ENCODE measurements at regions not wholly inside any gene's neighbourhood (a gene's known extent, or its start where the extent isn't known, plus 50 kb on each side); places are given as distances from the start of the nearest gene placed in this dataset.
"Not testable (repeated sequence)": the region's sequence is repeated elsewhere in the genome, so short reads cannot be mapped to it uniquely, and the experiment has no call there.

DNA sequence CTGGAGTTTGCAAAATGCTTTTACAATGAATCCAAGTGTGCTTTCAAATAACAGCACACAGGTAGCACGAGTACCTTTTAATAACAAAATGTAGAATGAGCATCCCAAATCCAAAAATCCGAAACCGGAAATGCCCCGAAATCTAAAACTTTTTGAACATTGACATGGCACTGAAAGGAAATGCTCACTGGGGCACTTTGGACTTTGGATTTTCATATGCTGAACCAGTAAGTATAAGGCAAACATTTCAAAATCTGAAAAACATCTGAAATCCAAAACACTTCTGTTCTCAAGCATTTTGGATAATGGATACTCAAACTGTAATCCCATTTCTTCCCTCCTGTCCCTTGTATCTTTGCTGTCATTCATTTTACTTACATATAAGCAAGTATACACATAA is 50.1 kb downstream of the GCNT4 start:
- no peak for DNase-seq

DNA sequence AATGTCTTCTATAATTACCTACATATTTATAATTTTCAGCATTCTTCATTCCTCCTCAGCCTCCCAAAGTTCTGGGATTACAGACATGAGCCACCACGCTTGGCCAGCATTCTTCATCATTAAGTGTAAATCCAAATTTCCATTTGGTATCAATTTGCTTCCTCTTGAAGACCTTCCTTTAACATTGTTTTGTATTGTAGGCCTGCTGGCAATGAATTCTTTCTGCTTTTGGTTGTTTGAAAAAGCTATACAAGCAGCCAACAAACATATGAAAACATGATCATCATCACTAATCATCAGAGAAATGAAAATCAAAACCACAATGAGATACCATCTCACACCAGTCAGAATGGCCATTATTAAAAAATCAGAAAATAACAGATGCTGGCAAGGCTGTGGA is 56.4 kb downstream of the GCNT4 start:
- no peak for DNase-seq

DNA sequence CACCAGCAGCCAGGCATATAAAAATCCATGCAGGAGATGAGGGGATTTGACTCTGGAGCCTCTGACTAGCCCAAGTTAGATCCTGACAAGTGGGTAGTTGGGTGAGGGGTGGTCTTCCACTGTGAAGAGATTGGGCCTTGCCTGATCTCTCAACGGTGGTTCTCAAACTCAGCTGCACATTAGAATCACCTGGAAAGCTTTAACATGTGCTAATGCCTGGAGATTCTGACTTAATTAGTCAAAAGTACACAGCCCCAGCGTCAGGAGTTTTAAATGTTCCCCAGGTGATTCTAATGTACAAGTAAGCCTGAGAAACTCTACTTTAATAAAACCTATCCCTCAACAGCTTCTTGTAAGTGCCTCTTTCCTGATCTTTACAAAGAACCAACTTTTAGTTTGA is 57.5 kb downstream of the GCNT4 start:
- no peak for DNase-seq

DNA sequence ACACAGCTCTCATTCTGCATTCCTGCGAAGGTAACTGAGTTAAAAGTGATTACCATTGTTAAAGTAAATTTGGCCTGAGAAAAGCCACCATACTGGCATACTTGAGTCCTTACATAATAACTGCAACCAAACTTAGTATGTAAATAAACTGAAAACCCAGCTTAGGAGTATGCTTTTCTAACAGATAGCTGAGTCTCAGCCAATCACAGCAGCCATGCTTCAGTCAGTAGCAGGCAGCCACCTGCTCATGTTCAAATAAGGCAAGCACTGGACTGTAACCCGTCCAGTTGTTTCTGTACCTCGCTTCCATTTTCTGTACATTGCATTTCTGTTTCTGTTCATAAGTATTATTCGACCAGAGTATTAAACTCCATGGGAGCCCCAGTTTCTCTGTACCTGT is 58.6 kb downstream of the GCNT4 start:
- no peak for DNase-seq

DNA sequence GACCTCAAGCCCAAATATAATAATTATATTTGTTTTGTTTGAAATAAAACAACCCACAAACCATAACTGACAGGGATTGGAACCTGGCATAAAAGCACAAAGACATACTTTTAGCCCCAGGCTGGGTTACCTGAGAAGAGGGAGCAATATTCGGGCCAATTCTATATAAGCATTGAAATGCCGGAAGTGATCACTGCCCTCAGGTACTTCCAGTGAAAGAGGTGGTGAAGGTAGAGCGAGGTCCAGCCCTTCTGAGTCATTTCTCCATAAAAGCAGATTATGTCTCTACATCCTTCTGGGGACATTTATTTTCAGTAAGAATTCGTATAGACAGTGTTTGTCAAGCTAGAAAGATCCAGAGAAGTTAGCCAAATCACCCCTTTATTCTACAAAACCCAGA is 59.6 kb downstream of the GCNT4 start:
- no peak for DNase-seq

DNA sequence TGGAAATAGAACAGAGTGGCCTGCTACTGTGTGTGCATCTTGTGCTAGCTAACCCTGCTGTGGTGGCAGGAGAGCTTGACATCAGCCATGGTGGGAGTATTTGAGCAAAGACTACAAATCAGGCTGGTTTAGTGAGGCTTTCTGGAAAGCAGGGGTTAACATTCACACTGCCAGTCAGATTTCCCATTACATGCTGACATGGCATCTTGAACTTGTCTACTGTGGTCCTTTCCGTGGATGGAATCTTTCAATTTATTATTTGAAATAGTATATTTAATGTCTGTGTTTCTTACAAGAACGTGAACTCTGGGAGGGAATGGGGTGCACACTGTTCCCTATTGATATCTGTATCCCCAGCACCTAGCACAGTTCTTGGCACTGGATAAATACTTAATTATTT is 60.8 kb downstream of the GCNT4 start:
- DNase-seq, result no peak

DNA sequence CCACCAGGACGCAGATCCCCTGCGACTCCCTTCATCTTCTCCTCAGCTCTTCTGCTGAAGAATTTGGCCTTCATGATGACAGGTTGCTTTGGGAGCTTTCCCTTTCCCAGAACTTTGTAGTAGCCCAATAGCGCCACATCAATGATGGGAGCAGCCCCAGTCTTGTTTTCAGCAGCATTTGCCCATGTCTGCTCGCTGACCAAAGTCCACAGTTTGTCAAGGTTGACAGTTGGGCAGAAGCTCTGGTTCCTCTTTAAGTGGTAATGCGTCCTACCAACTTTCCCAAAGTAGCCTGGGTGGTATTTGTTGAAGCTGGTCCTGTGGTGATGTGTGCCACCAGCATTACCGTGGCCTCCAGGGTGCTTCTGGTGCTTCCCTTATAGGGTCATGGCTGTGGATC is 62.2 kb downstream of the GCNT4 start:
- DNase-seq, result no peak

DNA sequence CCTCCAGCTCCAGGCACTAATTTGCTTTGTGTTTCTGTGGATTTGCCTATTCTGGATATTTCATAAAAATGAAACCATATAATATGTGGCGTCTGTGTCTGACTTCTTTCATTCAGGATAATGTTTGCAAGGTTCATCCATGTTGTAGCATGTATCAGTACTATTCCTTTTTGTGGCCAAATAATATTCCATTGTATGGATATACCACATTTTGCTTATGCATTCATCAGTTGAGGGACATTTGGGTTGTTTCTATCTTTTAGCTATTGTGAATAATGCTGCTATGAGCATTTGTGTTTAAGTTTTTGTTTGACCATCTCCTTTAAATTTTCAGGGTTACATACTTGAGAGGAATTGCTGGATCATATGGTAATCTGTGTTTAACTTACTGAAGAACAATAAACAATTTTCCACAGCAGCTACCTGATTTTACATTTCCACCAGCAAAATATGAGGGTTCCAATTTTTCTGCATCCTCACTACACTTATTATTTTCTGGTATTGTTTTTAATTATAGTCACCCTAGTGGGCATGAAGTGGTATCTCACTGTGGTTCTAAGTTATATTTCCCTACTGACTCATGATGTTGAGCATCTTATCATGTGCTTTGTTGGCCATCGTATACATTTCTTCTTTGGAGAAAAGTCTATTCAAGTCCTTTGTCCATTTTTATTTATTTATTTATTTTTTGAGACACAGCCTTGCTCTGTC is 63.9 kb downstream of the GCNT4 start:
- DNase-seq, result no peak

DNA sequence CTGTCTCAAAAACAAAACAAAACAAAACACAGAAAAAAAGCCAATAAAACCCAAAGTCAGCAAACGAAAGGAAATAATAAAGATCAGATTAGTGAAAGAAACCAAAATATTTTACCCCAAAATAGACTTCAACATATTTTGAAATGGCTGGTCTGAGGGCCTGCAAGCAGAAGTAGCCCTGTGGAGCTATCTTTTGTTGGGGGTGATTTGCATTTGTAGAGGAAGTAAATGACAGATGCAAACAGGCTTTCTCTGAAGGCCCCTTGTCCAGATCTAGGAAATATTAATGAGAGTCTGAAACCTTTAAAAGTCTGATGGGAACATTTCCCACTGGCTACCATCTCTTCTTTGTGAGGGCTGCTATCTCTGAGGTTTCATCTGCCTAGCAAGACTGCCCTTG is 74.0 kb downstream of the GCNT4 start:
- no peak for DNase-seq

DNA sequence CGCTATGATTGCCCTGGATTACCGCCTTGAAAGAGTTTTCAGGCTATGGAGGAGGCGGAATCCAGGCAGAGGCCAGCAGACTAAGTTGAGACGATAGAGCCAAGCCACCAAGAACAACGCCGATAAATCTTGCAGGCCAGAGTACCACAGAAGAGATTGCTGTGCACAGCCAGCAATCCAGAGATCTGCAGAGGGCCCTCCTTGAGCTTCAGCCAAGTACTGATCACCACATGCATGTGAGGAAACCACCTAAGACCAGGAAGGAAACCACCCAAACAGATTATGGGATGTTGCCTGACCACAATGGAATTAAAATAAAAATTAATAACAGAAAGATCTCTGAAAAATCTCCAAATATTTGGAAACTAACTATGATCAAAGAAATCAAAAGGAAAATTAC is 74.9 kb downstream of the GCNT4 start:
- DNase-seq, result no peak

DNA sequence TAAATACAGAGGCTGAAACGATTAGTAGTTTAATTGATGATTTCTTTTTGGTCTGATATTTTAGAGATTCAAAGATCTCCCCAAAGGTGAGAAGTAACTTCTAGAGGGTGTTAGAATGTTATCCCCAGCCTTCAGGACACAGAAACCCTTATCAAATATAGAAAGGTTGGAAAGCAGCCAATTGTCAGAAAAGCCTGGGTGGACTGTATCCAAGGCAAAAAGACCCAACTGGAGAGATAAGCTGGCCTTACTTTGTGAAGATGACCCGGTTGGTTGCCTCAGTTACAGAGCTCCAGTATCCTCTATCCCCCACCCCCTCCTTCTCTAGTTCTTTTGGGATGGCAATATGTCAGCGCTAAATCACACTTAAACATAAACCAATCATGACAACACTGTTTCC is 75.7 kb downstream of the GCNT4 start:
- no peak for DNase-seq

DNA sequence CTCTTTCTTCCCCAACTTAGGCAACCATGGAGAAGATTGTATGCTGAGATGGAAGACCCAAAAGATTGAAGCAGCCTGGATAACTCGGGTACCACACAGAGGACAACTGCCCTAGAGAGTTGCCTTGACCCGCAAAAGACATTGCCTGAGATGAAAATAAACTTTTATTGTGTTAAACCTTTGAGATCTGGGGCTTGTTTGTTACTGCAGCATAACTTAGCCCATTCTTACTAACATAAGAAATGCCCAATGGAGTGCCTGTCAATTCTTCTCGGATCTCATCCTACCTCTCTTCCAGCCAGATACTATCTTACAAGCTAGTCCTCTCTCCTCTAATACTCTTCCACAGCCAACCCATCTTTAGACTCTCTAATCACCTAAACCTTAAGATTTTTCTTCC is 76.8 kb downstream of the GCNT4 start:
- DNase-seq, result no peak

DNA sequence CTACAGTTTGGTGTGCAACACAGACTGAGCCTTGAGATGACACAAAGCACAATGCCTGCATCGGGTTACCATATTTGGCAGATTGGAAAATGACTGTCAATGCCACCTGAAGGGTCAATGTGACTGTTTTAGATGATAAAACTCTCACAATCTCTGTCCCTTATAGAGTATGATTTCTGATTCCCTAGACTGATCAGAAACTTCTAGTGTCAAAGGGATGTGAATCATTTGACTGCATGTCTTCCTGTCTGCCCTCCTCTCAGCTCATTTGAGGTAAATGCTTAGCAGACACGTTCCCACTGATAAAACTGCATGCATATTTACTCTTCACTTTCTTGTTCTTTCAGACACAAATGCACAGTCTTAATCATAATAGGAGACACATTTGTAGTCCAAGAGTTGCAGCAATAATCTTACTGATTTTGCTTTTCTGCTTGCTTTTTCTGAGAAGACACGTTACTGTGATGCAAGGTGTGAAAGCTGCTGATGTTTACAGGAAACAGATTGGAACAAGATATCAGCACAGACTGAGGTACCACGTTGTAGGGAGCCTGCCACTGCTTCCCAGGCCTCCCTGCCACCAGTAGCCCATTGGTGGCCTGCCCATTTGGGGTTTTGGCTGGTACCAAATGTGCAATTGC is 77.8 kb downstream of the GCNT4 start:
- peak; percentile 64 for DNase-seq

DNA sequence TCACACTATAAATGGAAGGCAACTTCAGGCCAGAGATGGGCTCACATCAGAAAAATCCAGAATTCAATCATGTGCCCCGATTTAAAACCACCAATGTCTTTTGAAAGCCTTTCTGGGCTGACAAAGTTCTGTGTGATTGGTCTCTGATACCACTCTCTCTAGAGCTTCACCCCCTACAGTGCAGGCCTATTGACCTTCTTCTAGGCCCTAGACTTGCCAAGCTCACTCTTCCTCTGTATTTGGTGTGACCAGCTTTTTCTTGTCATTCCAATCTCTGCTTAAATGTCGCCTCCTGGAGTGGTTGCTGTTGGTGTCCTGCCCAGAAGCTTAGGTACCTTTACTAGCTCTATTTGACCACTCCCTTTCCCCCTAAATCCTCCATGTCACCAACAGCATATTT is 78.7 kb downstream of the GCNT4 start:
- DNase-seq, result no peak

DNA sequence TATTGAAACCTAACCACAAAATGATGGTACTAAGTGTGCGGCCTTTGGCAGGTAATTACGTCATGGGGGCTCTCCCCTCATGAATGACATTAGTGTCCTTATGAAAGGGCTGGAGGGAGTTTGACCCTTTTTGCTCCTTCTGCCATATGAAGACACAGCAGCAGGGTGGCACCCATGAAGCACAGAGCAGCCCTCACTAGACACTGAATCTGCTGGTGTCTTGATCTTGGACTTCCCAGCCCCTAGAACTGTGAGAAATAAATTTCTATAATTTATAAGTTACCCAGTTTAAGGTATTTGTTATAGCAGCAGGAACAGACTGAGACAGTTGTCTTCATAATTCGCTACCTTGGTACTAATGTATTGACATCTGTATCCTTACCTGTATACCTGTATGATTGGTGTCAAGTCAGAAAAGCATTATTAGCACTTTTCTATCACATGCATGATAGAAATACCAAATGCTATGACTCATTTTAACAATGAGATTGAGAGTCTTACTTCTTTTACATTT is 80.4 kb downstream of the GCNT4 start:
- no peak for DNase-seq

DNA sequence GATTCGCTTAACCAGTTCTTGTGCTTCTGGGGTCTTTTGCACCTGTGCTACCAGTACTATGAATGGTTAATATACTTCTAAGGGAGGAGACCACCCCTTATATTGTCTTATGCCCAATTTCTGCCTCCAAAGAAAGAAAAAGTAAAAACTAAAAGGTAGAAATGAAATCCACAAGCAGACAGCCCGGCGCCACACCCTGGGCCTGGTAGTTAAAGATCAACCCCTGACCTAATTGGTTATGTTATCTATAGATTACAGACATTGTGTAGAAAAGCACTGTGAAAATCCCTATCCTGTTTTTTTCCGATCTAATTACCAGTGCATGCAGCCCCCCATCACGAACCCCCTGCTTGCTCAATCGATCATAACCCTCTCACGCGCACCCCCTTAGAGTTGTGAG is 81.5 kb downstream of the GCNT4 start:
- not testable (repeated sequence) for DNase-seq

DNA sequence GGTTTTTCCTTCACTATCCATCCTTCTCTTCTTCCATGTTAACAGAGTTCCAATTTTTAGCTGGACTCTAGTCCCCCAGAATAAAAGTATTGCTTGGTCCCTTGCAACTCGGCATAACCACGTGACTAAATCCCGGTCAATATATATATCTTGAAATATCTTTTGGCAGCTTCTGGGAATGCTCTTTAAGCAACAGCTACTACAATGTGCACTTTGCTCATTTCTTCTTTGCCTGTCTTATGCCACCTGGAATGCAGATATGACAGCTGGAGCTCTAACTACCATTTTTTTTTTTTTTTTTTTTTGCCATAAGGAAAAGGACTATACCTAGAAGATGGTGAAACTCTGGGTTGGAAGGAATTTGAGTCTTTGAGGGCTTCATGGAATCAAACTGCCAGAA is 82.6 kb downstream of the GCNT4 start:
- DNase-seq, result no peak

DNA sequence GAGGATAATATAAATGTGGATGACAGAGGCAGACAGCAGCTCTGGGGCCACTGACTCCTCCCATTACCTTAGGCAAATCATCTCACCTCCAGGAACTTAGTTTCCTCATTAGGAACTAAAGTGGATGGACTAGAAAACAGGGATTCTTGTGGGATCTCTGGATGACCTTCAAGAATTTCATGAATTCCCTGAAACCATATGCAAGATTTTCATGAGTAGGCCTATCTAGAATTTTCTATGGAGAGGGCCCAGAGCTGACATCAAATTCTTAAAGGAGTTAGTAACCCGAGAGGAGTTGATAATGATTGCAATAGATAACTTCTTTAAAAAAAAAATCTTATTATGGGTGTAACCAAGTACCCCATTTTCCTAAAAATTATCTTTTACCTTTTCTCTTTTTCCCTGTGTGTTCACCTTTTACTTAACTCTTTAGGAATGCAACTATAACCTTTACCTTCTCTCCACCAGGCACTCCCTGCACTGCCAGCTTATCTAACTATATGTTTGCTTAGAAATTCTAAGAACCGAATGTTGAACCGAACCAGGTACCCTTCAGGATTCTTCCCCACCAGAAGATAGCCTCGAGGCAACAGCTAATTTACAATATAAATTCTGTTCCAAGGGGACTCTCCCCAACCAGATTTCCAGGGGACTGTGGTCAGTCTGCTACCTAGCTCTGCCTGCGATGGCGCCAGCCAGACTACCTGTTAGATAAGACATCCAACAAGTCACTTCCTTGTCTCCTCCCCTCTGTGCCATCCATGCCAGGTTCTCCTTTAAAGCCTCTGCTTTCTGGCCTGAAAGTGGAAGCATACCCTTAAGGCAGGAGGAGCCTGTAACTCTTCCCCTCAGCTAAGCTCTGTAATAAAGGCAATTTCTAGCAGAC is 86.0 kb downstream of the GCNT4 start:
- no peak for DNase-seq

DNA sequence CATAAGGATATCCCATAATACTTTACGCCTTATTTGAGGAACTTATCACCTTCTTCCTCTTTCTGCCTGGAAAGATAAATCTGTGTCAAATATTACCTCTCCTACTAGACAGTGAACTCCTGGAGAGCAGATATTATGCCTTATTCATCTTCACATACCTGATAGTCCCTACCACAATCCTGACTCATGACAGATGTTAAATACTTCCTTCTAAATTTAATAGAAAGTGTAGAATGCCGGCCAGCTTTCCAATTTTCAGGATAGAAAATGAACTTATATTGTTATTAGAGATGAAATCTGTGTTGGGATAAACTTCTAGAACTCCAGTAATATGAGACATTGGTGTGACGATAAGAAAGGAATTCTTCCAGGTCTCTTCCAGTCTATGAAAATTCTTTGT is 89.0 kb downstream of the GCNT4 start:
- DNase-seq, result no peak

DNA sequence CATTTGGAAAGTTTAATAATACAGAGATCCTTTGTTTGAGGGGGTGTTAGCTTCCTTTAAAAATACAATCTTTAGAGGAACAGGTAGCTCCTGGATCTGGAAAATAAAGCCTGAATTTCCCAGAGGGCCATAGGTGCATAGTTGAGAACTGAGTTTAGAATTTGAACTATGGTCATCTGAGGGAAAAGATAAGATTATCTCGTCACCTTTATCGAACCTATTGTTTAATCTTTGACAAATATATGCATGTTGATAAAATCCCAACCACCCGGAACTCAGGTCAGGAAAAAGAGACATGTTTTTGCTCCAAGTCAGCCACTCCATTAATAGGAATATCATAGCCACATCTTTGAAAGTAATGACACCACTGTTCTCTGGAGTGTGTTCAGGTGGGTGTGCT is 91.7 kb upstream of the FAM169A start:
- no peak for DNase-seq

DNA sequence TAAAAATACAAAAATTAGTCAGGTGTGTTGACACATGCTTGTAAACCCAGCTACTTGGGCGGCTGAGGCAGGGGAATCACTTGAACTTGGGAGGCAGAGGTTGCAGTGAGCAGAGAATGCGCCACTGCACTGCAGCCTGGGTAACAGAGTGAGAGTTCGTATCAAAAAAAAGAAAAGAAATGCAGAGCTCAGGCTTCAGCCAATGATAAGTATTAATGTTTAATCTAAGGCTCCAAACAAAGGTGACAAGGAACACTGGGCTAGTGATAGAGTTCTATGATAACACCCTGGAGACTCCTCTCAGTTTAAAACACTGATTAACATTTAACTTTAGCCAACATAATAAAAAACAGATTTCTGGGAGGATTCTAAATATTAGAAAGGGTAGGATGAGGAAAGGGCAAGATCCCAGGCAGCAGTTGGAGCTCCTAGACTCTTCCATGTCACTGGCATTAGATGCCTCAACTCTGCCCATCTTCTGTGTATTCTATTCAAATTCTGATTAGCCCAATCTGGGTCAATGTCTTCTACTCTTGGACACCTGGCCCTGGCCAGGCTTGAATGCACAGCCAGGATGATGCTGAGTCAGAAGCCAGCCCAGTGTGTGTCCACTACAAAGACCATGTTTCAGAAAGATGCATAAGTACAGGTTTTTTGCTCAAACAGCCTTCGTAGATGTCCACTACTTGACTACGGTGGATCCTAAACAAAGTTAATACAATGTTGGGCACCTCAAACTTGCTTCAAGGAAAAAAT is 91.0 kb upstream of the FAM169A start:
- DNase-seq, result no peak

DNA sequence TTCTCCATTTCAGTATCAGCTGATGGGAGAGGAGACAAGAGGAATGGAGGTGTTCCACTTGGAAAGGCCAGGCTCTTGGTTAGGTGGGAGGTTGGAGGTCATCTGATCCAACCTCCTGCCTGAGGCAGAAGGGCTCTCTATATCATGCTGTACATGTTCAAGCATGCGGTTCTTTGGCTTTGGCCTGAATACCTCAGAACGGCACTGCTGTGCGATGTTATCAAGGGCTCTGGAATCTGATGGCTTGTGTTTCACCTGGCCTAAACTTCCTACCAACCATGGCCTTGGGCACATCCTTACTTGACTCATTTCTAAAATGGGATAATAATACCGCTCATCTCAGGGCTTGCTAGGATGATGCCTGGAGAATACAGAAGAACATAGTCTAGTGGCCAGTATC is 90.1 kb upstream of the FAM169A start:
- DNase-seq, result no peak

DNA sequence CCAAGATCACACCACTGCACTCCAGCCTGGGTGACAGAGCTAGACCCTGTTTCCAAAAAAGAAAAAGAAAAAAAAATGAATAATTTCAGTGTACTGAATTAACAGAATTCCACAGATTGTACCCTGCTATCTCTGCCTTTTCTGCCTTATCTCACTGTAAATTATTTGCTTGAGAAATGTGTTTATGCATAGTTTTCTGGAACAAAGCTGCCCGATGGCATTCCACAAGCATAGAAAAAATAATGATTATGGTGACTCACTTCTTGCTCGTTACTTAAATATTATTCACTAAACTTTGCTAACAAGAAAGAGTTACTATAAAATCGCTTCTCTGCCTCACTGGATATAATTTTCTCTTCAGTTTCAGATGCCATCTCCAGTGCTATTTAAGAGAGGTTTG is 88.7 kb upstream of the FAM169A start:
- DNase-seq, result no peak
